RWPE1 (cell line): ENCODE measurements at regions not wholly inside any gene's neighbourhood (a gene's known extent, or its start where the extent isn't known, plus 50 kb on each side); places are given as distances from the start of the nearest gene placed in this dataset.

Experiments used
- CTCF ChIA-PET: fragments of 350-600 bp; sonication (Branson Sonifier 250); formaldehyde crosslinking; extraction: SDS; loops from one replicate; lab custom pipeline; 2021; lab: Yijun Ruan, JAX
- POLR2A ChIA-PET: fragments of 400-600 bp; formaldehyde crosslinking; extraction: SDS; loops from one replicate; lab custom pipeline; 2020; ENCODE audit warnings: antibody characterized with exemption; ENCODE audit not compliant: low non-redundant PET; lab: Yijun Ruan, JAX
- DNase-seq: peaks from one replicate; pipeline ENCODE4 v3.0.0; 2012; ENCODE audit warnings: low spot score
- H3K27ac ChIP-seq: fragments of 450-650 bp; 2 replicates; pipeline ENCODE4 v1.5.1; 2017
- TF ChIP-seq, protein P1 (sequence below): fragments of 450-650 bp; conservative IDR thresholded peaks from 2 replicates; pipeline ENCODE4 v1.5.1; 2017; ENCODE audit warnings: low read depth, mild to moderate bottlenecking

DNA sequence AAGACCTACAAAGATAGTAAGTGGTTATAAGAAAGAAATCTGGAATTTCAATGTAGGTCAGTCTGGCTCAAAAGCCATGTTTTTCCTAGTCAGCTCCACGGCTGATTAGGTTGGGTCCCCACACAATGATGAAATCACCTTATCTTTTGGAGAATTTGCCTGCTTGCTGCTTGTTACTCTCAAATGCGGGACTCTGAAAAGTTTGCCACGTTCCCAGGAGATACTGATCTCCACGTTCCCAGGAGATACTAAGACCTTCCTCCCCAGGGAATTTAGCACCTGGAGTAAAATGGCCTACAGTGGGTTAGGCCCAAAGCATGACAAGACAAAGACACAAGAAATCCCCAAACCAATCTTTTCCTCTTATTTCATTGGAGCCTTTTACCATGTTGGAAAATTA is 449.6 kb downstream of the TNS1 start:
- no peak overlapping the region for H3K27ac ChIP-seq
- DNase-seq: no peak
- ChIA-PET POLR2A (no interaction called here), CTCF (no interaction called here)
- TF ChIP-seq, protein P1, sequence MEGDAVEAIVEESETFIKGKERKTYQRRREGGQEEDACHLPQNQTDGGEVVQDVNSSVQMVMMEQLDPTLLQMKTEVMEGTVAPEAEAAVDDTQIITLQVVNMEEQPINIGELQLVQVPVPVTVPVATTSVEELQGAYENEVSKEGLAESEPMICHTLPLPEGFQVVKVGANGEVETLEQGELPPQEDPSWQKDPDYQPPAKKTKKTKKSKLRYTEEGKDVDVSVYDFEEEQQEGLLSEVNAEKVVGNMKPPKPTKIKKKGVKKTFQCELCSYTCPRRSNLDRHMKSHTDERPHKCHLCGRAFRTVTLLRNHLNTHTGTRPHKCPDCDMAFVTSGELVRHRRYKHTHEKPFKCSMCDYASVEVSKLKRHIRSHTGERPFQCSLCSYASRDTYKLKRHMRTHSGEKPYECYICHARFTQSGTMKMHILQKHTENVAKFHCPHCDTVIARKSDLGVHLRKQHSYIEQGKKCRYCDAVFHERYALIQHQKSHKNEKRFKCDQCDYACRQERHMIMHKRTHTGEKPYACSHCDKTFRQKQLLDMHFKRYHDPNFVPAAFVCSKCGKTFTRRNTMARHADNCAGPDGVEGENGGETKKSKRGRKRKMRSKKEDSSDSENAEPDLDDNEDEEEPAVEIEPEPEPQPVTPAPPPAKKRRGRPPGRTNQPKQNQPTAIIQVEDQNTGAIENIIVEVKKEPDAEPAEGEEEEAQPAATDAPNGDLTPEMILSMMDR: no peak

DNA sequence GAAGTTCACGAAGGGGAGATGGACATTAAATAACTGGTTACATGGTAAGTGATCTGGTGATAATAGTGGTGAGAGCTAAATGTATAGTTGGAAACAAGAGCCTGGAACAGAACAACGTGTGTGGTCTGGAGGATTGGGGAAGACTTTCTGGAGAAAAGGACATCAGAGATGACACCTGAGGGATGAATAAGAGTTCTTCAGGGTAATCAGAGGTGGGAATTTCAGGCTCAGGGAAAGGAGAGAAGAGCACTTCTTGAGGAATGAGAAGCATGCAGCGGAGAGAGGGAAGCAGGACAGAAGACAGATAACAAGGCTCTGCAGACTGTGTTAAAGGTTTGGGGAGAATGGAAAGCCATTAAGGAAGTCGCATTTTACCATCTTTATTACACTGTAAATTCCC is 450.7 kb downstream of the TNS1 start:
- DNase-seq: no peak
- ChIA-PET CTCF (interaction anchor here (0.6 kb wide), 1 partner anchor 173 kb away, joined by 5 read pairs; no protein-coding TSS in a partner anchor), POLR2A (no interaction called here)
- TF ChIP-seq, protein P1: no peak
- no peak overlapping the region for H3K27ac ChIP-seq

DNA sequence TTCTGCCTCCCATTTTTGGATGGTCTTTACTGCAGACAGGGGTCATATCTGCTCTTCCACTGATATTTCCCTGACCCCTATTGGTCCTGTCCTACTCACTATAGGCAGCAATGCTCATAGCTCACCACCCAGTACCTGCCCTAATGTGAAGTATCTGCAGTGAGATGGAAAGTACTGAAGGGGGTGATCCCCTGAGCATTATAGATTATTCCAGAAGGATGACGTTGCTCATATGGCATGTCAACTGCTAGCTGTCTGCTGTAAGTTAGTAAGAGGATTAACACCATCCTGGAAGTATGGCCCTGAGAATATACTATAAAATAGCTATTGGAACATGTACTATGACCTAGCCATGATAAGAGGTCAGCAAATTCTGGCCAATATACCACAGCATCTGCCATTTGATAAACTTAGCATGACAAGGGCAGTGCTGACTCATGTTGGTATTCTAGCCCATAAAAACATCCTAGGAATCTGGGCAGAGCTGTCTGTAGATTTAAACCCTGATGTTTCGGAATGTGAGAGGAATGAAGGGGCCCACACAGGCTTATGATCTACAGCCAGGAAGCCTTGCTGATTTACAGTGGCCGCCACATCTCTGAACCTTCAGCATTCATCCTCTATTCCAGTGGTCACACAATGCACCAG is 451.4 kb downstream of the TNS1 start:
- ChIA-PET CTCF (interaction anchor here (0.6 kb wide), 1 partner anchor 174 kb away, joined by 5 read pairs; no protein-coding TSS in a partner anchor), POLR2A (no interaction called here)
- no peak overlapping the region for H3K27ac ChIP-seq
- DNase-seq: no peak
- TF ChIP-seq, protein P1: no peak

DNA sequence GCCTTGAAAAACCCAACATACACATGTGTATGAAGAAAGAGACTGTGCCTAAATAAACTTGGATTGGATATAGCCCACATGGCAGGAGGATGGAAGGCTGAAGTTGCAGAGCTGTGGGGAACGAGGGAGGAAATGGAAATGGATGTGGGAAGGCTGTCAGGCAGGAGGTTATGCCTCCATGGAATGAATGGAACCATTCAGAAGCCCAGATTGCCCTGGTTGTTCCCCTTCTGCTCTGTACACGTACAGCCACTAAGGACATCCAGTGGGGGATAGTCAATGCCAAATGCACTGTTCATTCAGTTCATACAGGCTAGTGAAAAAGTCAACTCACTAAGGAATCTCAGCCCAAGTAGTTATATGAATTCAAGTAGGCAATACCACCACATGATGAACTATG is 463.7 kb downstream of the TNS1 start:
- ChIA-PET CTCF (interaction anchor here (0.6 kb wide), 1 partner anchor 72 kb away, joined by 3 read pairs; no protein-coding TSS in a partner anchor), POLR2A (no interaction called here)
- no peak overlapping the region for H3K27ac ChIP-seq
- no peak for DNase-seq
- TF ChIP-seq, protein P1: no peak

DNA sequence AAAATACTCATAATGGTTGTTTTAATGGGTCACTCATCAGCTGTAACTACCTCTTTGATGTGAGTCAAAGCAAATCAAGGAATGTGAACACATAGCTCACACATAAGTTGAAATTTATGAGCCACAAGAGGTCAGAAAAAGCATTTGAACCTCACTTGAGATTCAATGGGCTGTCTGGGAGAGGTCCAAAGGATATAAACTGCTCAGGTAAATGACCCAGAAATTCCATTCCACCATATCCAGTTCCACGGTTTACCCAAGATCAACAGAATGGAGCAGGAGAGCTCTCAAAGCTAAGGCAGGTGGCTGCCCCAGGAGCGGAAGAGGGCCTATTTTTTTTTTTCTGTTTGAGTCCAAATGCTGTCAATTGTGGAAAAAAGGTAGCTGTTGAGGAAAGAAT is 464.1 kb downstream of the TNS1 start:
- no peak overlapping the region for H3K27ac ChIP-seq
- no peak for DNase-seq
- TF ChIP-seq, protein P1: no peak
- ChIA-PET POLR2A (no interaction called here), CTCF (interaction anchor here (0.6 kb wide), 2 partner anchors 69 to 72 kb away, joined by 3 read pairs; no protein-coding TSS in a partner anchor)

DNA sequence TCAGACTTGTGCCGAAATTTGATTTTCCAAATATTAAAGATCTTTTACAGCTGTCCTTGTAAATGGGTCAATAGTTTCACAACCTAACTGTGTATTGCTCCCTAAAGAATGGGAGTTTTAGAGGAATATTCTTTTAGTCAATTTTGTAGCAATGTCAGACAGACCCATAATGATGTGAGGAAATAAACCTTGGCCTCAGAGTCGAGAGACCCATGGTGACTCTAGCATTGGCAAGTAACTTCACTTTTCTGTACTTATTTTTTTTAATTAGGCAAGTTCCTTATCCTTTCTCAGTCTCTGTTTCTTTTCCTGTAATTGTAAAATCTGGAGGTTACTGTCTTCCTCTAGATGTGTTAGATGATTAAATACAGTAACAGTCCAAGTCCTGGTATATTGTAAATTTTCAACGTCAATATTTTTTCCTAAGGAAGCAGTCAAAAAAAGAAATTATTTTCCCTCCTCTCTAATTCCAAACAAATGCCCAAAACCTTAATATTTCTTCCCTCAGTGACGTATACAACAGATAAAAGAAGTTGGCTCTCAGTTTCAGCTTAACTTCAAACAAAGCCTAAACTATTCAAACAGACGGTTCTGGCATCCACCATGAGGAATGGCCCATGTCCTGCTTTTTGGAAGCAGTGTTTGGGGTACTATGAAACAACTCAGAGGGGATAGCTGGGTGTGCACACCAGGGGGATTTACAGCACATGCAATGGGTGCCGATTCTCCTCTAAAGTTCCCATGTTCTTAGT is 466.7 kb downstream of the TNS1 start:
- TF ChIP-seq, protein P1: no peak
- no peak for DNase-seq
- POLR2A ChIA-PET: no interaction called here
- CTCF ChIA-PET: no interaction called here
- H3K27ac ChIP-seq: no peak overlapping the region
